Lower leg skin (tissue), 4 donors: ENCODE measurements at regions not wholly inside any gene's neighbourhood (a gene's known extent, or its start where the extent isn't known, plus 50 kb on each side); places are given as distances from the start of the nearest gene placed in this dataset.
"Not testable (repeated sequence)": the region's sequence is repeated elsewhere in the genome, so short reads cannot be mapped to it uniquely, and the experiment has no call there.

Source experiments
- DNase-seq, 2 donors: peaks; one replicate each; pipeline ENCODE4 v3.0.0-alpha.2; 2019; ENCODE audit warnings: low spot score in 2 of 2
- H3K4me3 ChIP-seq: fragments of 200-600 bp; sonication (generic); 2 replicates; pipeline ENCODE4 v1.5.1; 2017; ENCODE audit warnings: mild to moderate bottlenecking, low read depth; ENCODE audit not compliant: poor library complexity, severe bottlenecking
- POLR2A ChIP-seq, 2 donors: fragments of 450-650 bp; IDR thresholded peaks; one replicate each; pipeline ENCODE4 v1.6.1; 2016 to 2017; ENCODE audit warnings: antibody characterized with exemption in 2 of 2, mild to moderate bottlenecking in 1 of 2, moderate library complexity in 1 of 2
- WGBS, 2 donors: methylation state at CpG; one replicate each; pipeline ENCODE4 v1.1.5; 2018; 5-methylcytosine and 5-hydroxymethylcytosine counted together
- intact Hi-C: fragments of 100-400 bp; cut with DNase I; formaldehyde crosslinking; loops from one replicate; pipeline ENCODE4 v1.15.0; 2023; ENCODE audit warnings: low total_unique reads
- TF ChIP-seq, protein P1 (sequence below), 3 donors: fragments of 450-650 bp; IDR thresholded peaks; one replicate each; pipeline ENCODE4 v1.5.1; 2016; ENCODE audit warnings: antibody characterized with exemption in 3 of 3, mild to moderate bottlenecking in 3 of 3, moderate library complexity in 2 of 3

DNA sequence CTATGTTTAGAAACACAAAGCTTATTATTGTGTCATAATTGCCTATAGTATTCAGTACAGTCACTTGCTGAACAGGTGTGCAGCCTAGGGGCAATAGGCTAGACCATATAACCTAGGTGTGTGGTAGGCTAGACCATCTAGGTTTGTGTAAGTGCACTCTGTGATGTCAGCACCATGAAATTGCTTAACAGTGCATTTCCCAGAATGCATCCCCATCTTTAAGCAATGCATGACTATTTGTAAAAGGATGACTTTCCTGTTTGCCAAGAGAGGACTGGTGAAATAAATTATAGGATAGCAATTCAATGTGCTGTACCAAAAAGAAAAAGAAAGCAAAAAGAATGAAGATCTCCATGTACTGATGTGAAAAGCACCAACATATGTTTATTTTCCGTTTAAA lies 288.7 kb upstream of the AUTS2 start:
- no peak overlapping the region for H3K4me3 ChIP-seq
- intact Hi-C loops = no loop called here
- TF ChIP-seq, protein P1, sequence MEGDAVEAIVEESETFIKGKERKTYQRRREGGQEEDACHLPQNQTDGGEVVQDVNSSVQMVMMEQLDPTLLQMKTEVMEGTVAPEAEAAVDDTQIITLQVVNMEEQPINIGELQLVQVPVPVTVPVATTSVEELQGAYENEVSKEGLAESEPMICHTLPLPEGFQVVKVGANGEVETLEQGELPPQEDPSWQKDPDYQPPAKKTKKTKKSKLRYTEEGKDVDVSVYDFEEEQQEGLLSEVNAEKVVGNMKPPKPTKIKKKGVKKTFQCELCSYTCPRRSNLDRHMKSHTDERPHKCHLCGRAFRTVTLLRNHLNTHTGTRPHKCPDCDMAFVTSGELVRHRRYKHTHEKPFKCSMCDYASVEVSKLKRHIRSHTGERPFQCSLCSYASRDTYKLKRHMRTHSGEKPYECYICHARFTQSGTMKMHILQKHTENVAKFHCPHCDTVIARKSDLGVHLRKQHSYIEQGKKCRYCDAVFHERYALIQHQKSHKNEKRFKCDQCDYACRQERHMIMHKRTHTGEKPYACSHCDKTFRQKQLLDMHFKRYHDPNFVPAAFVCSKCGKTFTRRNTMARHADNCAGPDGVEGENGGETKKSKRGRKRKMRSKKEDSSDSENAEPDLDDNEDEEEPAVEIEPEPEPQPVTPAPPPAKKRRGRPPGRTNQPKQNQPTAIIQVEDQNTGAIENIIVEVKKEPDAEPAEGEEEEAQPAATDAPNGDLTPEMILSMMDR (IDR thresholded peaks at IDR 0.05) = no peak
- TF ChIP-seq POLR2A (IDR thresholded peaks at IDR 0.05) = no peak
- DNase-seq = no peak
- WGBS, 2 donors = 78 to 85% methylated on average over 1 of the region's 1 CpG

DNA sequence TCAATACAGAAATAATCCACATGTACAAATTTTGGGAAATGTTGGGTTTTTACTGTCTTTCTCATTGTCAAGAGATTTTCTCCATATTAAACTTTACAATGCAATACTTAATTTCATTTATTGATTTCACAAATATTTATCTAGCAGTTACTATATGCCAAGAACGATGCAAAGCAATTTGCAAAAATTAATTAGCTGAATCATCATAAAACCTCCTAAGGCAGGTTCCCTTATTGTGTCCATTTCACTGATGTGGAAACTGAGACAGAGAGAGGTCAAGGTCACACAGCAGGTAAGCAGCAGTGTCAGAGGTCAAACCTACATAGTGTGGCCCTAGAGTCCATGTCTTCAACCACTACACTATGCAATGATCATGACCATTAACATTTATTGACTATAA lies 286.8 kb upstream of the AUTS2 start:
- no peak for TF ChIP-seq POLR2A (IDR thresholded peaks at IDR 0.05)
- TF ChIP-seq, protein P1 (IDR thresholded peaks at IDR 0.05) = no peak
- H3K4me3 ChIP-seq = no peak overlapping the region
- 72 to 93% methylated on average over 1 of the region's 1 CpG for WGBS, 2 donors
- DNase-seq = no peak
- intact Hi-C loops = no loop called here

DNA sequence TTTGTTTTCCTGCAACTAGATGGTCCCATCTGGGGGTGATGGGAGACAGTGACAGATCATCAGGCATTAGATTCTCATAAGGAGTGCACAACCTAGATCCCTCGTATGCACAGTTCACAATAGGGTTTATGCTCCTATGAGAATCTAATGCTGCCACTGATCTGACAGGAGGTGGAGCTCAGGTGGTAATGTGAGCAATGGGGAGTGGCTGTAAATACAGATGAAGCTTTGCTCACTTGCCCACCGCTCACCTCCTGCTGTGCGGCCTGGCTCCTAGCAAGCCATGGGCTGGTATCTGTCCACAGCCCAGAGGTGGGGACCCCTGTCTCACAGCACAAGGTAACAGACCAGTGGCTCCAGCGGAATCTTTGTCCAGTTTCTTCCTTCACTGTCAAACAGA lies 284.4 kb upstream of the AUTS2 start:
- peak in 1 of 2 donors; percentile 74 for DNase-seq
- 90 to 98% methylated on average over 4 of the region's 4 CpGs for WGBS, 2 donors
- intact Hi-C loops, H3K4me3 ChIP-seq: not testable (repeated sequence)

DNA sequence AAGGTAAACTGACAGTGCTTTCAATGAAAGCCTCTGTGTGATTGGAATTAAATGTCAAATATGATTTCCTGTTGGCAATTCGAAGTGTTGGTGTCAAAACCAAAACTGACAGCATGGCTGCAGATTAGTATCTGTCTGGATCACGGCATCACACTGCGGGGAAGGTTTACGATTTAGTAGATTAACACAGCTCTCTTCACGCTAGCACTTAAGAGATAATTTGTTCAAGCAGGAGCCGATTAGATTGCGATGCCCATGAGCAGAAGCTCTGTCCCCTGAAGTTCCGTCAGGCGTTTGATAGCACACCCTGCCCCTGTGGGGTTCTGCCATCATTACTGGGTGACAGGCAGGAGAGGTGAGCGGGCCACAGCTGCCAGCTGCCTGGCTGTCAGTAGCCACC lies 279.5 kb upstream of the AUTS2 start:
- peak in 1 of 2 donors; percentile 36 for DNase-seq
- no peak overlapping the region for H3K4me3 ChIP-seq
- TF ChIP-seq POLR2A (IDR thresholded peaks at IDR 0.05) = no peak
- TF ChIP-seq, protein P1 (IDR thresholded peaks at IDR 0.05) = no peak
- intact Hi-C loops = no loop called here
- WGBS, 2 donors = 71 to 73% methylated on average over 10 of the region's 10 CpGs

DNA sequence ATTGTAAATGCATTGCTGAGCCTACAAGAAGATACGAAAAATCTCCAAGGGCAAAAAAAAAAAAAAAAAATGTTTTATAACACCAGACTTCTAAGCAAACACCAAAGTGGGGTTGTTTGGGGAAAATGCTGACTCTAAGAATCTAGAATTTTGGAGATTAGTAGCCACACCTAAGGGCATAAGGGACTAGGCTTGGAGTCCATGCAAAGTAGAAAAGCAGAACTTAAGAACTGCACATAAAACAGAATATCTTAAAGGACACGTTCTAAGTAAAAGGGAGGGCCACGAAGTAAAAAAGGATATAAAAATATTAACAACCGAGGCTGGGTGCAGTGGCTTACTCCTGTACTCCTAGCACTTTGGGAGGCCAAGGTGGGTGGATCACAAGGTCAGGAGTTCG lies 269.8 kb upstream of the AUTS2 start:
- WGBS, 2 donors = 60 to 76% methylated on average over 5 of the region's 5 CpGs
- no peak for TF ChIP-seq POLR2A (IDR thresholded peaks at IDR 0.05)
- TF ChIP-seq, protein P1 (IDR thresholded peaks at IDR 0.05) = no peak
- H3K4me3 ChIP-seq = no peak overlapping the region
- intact Hi-C loops = no loop called here
- DNase-seq = no peak

DNA sequence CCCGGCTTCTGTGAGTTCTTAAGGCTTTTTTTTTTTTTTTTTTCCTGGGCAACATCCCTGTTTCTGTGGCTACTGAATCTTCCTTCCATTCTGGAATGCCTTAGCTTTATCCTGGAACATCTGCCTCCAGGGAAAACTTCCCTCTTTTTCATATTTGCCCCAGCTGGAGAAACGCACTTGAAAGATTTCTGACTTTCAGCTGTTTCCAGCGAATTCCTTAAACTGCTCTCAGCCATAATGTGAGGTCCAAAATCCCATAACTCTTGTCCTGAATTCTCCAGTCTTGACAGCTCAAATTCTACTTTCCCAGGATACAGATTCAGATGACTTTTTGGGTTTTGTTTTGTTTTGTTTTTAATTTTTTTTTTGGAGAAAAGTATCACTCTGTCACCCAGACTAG lies 263.6 kb upstream of the AUTS2 start:
- no peak overlapping the region for H3K4me3 ChIP-seq
- intact Hi-C loops = no loop called here
- TF ChIP-seq POLR2A (IDR thresholded peaks at IDR 0.05) = no peak
- TF ChIP-seq, protein P1 (IDR thresholded peaks at IDR 0.05) = no peak
- WGBS, 2 donors = 35 to 51% methylated on average over 3 of the region's 3 CpGs
- no peak for DNase-seq
